ENCODE measurements at regions not wholly inside any gene's neighbourhood (a gene's known extent, or its start where the extent isn't known, plus 50 kb on each side); places are given as distances from the start of the nearest gene placed in this dataset.

- TF ChIP-seq CTCF (conservative IDR thresholded peaks at IDR 0.05 in 1 of 2, IDR thresholded peaks at IDR 0.05 in 1 of 2; ENCODE audit: extremely low read depth in 1 of 2, insufficient read depth in 1 of 2, low read depth in 1 of 2, low read length in 2 of 2) (no peak), EZH2 (IDR thresholded peaks at IDR 0.05; ENCODE audit: borderline replicate concordance, low read length) (no peak)
Measured at GRCh38 chr4:58064653-58065052, 954.5 kb upstream of the IGFBP7 start.
